GM12892 (cell line): ENCODE measurements at regions not wholly inside any gene's neighbourhood (a gene's known extent, or its start where the extent isn't known, plus 50 kb on each side); places are given as distances from the start of the nearest gene placed in this dataset.

Experiments used
- POLR2A ChIP-seq: IDR thresholded peaks from 2 replicates; pipeline ENCODE4 v1.6.1; 2011; ENCODE audit warnings: low read depth, low read length, control low read depth
- POLR2AphosphoS5 ChIP-seq: IDR thresholded peaks from 2 replicates; pipeline ENCODE4 v1.6.1; 2011; ENCODE audit warnings: low read depth, low read length, control low read depth
- TAF1 ChIP-seq: IDR thresholded peaks from 2 replicates; pipeline ENCODE4 v1.6.1; 2011; ENCODE audit warnings: low read depth, mild to moderate bottlenecking, control low read depth, low read length, borderline replicate concordance

DNA sequence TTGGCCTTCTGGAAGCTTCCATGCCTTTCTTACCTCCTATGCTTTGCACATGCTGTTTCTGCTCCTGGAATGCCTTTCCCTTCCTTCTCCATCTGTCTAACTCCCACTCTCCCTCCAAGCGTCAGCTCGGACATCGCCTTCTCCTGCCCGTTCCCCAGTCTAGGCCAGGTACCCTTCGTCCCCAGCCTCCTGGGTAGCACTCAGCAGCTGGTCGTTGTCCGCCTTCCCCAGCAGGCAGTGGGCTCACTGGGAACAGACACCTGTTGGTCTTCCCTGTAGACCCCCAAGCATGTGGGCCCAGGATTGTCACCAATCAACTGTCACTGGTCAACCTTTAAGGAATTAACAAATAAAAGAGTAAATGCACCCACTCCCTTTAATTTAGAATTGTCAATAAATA, 202.2 kb downstream of the RGS3 start:
- TF ChIP-seq POLR2AphosphoS5 (no peak), POLR2A (no peak), TAF1 (no peak)
